ENCODE measurements at regions not wholly inside any gene's neighbourhood (a gene's known extent, or its start where the extent isn't known, plus 50 kb on each side); places are given as distances from the start of the nearest gene placed in this dataset.
"Not testable (repeated sequence)": the region's sequence is repeated elsewhere in the genome, so short reads cannot be mapped to it uniquely, and the experiment has no call there.

- FAIRE-seq; DNase-seq (ENCODE audit: low spot score): not testable (repeated sequence)
Observed at GRCh38 chr14:105705862-105706700, 179.7 kb downstream of the TMEM121 start.

GRCh38 chr14:105706701-105707019, 180.3 kb downstream of the TMEM121 start:
- DNase-seq (ENCODE audit: low spot score); FAIRE-seq: not testable (repeated sequence)

GRCh38 chr14:105707099-105707498, 180.7 kb downstream of the TMEM121 start:
- not testable (repeated sequence) for FAIRE-seq; DNase-seq (ENCODE audit: low spot score)

GRCh38 chr14:105707723-105708151, 181.4 kb downstream of the TMEM121 start:
- DNase-seq (ENCODE audit: low spot score); FAIRE-seq: not testable (repeated sequence)

GRCh38 chr14:105708251-105709134, 182.1 kb downstream of the TMEM121 start:
- DNase-seq (ENCODE audit: low spot score); FAIRE-seq: not testable (repeated sequence)

- no peak for DNase-seq (ENCODE audit: low spot score)
- no peak for FAIRE-seq
Observed at GRCh38 chr14:105709281-105710118, 183.1 kb downstream of the TMEM121 start.

GRCh38 chr14:105710119-105711043, 184.0 kb downstream of the TMEM121 start:
- no peak for DNase-seq (ENCODE audit: low spot score)
- no peak for FAIRE-seq

- FAIRE-seq (no peak), DNase-seq (ENCODE audit: low spot score) (no peak)
Observed at GRCh38 chr14:105711044-105711620, 184.7 kb downstream of the TMEM121 start.

- DNase-seq (ENCODE audit: low spot score), result no peak
- no peak for FAIRE-seq
Observed at GRCh38 chr14:105711841-105712460, 185.6 kb downstream of the TMEM121 start.

GRCh38 chr14:105712670-105713069, 186.3 kb downstream of the TMEM121 start:
- not testable (repeated sequence) for DNase-seq (ENCODE audit: low spot score); FAIRE-seq

GRCh38 chr14:105713160-105713559, 186.8 kb downstream of the TMEM121 start:
- FAIRE-seq; DNase-seq (ENCODE audit: low spot score): not testable (repeated sequence)

- not testable (repeated sequence) for FAIRE-seq; DNase-seq (ENCODE audit: low spot score)
Observed at GRCh38 chr14:105713836-105714235, 187.5 kb downstream of the TMEM121 start.

- not testable (repeated sequence) for FAIRE-seq; DNase-seq (ENCODE audit: low spot score)
Observed at GRCh38 chr14:105718787-105719186, 192.4 kb downstream of the TMEM121 start.

GRCh38 chr14:105720106-105720505, 193.7 kb downstream of the TMEM121 start:
- not testable (repeated sequence) for FAIRE-seq; DNase-seq (ENCODE audit: low spot score)

- not testable (repeated sequence) for DNase-seq (ENCODE audit: low spot score); FAIRE-seq
Observed at GRCh38 chr14:105720852-105721601, 194.6 kb downstream of the TMEM121 start.

- not testable (repeated sequence) for DNase-seq (ENCODE audit: low spot score); FAIRE-seq
Observed at GRCh38 chr14:105721602-105721970, 195.2 kb downstream of the TMEM121 start.

GRCh38 chr14:105721996-105722709, 195.8 kb downstream of the TMEM121 start:
- not testable (repeated sequence) for FAIRE-seq; DNase-seq (ENCODE audit: low spot score)

- DNase-seq (ENCODE audit: low spot score); FAIRE-seq: not testable (repeated sequence)
Observed at GRCh38 chr14:105723271-105723670, 196.9 kb downstream of the TMEM121 start.

Measured in urothelium cell line (cell line).